Stimulated activated CD8-positive, alpha-beta memory T cell treated with anti-CD3 and anti-CD28 coated beads, Interleukin-12 subunit alpha, Interleukin-12 subunit beta, amount 100 ng/mL, for 24 hours (primary cell): ENCODE measurements at regions not wholly inside any gene's neighbourhood (a gene's known extent, or its start where the extent isn't known, plus 50 kb on each side); places are given as distances from the start of the nearest gene placed in this dataset.
"Not testable (repeated sequence)": the region's sequence is repeated elsewhere in the genome, so short reads cannot be mapped to it uniquely, and the experiment has no call there.

ENCODE experiments used
- DNase-seq: peaks from one replicate; pipeline ENCODE4 v3.0.0-alpha.2; 2020; ENCODE audit errors: extremely low read depth

- DNase-seq, result no peak
Observed at GRCh38 chr12:131568336-131568735, 142.6 kb upstream of the SFSWAP start.

- DNase-seq, result no peak
Observed at GRCh38 chr12:131570596-131570995, 140.3 kb upstream of the SFSWAP start.

DNA sequence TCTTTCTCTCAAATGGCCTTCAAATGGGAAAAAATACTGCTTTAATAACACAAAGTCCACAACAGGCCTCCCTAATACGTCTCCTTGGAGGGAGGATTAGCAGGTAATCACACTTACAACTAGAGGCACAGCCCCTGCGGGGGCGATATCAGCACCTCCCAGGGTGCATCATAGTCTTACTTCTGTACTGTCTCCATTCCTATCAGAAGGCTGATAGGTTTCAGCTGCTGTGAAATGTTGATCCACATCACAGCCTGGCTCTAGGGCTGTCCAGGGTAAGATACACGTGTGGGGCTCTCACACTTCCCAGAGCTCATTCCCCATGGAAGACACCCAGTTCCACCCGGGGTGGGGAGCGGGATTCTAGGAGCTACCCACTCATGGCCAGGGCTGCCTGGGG, 139.1 kb upstream of the SFSWAP start:
- no peak for DNase-seq

DNA sequence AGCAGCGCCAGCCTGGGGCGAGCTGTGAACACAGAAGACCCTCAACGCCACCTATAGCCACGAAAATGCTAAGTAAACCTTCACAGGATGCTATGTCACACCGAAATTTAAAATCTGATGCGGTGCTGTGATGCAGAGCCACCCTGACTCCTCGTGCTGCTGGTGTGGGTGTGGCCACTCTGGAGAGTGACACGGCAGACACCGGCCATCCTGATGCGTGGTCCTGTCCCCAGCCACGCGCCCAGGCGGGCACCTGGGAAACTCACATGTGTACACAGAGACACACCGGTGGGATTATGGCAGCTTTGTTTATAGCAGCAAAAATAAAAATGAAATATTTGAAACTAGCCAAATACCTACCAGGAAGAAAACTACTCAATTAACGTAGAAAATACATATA, 138.3 kb upstream of the SFSWAP start:
- no peak for DNase-seq

GRCh38 chr12:131573631-131574394, 137.1 kb upstream of the SFSWAP start:
- DNase-seq, result no peak

DNA sequence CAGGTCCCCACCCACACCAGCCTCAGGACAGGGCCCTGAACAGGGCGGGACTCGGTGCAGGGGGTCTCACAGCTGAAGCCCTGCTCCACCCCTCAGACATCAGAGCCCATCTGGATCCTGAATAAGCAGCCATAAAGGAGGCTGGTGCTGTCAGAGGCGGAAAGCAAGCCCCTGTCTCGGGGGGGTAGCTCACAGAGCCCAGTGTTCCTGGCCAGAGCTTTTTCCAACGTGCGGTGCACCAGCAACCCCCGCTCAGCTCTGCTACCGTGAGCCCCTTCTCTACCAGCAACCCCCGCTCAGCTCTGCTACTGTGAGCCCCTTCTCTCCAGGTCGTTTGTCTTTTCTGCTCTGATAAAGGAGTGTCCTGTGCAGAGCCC, 136.5 kb upstream of the SFSWAP start:
- DNase-seq, result no peak

DNA sequence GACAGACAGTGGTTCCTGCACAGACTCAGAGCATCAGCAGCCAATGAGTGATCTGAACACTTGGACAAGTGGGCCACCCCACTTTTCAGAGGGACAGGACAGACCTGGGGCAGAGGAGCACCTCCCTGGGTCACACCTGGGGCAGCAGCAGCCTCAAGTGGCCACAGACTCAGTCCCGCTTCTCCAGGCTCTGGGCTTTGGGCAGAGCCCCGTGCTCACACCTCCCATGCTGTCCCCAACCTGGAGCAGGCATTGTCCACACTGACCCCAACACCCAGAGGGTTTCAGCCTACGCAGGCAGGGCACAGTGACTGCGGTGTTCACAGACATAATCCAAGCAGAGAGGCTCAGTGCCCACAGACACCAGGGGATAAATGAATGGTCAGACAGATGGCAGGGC, 135.5 kb upstream of the SFSWAP start:
- DNase-seq, result no peak

GRCh38 chr12:131576734-131577133, 134.2 kb upstream of the SFSWAP start:
- DNase-seq, result not testable (repeated sequence)

DNA sequence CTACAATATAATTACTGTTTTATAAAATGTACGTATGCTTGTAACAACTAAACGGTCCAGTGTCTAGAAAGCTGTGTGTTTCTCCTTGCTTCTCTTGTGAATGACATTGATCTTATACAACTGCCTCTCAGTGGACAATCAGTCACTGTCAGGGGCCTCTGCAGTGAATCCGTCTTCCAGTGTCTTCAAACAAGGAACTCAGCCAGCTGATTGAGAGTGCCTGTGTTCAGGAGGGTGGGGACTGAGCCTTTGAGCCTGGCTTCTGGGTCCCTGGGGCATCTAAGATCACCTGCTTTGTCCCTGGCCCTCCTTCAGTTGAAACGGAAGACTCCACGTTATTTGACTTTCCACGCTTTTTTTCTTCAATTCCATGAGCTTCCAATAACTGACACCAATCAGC, 133.1 kb upstream of the SFSWAP start:
- DNase-seq, result no peak

GRCh38 chr12:131578828-131579470, 131.9 kb upstream of the SFSWAP start:
- DNase-seq, result no peak

GRCh38 chr12:131583090-131583712, 127.7 kb upstream of the SFSWAP start:
- DNase-seq, result no peak

- DNase-seq, result no peak
Observed at GRCh38 chr12:131586269-131586668, 124.6 kb upstream of the SFSWAP start.

GRCh38 chr12:131586761-131587160, 124.1 kb upstream of the SFSWAP start:
- DNase-seq, result no peak

- DNase-seq, result no peak
Observed at GRCh38 chr12:131587565-131587964, 123.3 kb upstream of the SFSWAP start.

GRCh38 chr12:131589221-131589897, 121.5 kb upstream of the SFSWAP start:
- DNase-seq, result no peak

- no peak for DNase-seq
Observed at GRCh38 chr12:131589966-131590365, 120.9 kb upstream of the SFSWAP start.

GRCh38 chr12:131591136-131591535, 119.8 kb upstream of the SFSWAP start:
- DNase-seq, result no peak

DNA sequence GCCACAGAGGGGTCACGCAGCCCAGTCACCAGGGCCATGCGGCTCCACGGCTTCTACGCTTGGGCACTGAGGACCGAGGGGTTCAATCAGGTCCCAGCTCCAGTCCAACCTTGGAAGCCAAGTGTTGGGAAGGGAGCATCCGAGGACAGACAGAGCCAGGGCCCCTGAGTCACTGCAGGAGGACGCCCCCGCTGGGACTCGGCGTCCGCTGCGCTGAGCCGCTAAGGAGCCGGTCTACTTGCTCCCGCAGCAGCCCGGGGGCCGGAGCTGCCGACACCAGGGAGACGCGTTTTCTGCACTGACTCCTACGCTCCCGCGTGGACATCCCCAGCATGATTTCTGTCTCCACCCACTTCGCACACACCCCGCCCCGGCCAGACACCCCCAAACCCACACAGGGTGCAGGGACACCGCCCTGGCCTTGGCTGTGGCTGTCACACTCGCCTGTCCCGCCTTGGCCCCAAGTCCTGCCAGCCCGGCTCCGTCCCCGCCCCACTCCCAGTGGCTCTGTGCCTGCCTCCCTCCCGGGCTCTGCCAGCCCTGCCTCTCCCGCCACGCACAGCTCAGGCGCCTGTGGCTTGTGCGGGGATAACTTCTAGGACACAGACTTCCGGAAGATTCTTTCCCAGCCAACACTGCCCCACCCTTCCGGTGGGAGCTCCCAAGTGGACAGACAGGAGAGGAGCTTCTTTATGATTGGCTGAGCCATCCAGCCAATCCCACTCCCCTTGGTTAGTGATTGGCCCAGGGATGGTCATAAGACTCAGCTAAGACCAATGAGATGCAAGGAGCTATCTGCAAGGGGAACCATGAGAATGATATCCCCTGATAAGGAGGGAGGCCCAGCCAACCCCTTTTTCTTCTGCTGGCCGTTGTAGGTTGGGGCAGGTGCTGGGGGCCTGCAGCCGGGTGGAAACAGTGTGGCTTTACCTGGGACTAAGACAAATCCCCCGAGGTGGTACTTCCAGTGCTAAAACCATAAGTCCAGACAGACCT, 118.9 kb upstream of the SFSWAP start:
- no peak for DNase-seq

DNA sequence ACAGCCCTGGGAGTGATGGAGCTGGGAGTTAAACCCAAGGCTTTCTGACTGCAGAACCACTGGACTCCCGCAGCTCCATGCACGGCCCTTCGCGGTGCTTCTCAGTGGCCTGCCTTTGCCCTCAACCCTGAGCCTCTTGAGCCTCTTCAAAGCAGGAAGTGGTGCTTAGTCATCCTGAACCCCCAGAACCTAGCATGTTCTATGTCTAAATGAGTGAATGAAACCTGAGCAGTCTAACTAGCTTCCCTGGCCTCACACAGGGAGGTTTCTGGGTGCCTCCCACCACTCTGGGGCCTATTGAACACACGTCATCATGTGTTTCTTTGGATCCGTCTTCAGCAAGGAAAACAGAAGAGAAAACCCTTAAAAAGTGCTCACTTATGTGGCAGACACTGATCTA, 117.9 kb upstream of the SFSWAP start:
- DNase-seq, result no peak

GRCh38 chr12:131593406-131593805, 117.5 kb upstream of the SFSWAP start:
- DNase-seq, result no peak

DNA sequence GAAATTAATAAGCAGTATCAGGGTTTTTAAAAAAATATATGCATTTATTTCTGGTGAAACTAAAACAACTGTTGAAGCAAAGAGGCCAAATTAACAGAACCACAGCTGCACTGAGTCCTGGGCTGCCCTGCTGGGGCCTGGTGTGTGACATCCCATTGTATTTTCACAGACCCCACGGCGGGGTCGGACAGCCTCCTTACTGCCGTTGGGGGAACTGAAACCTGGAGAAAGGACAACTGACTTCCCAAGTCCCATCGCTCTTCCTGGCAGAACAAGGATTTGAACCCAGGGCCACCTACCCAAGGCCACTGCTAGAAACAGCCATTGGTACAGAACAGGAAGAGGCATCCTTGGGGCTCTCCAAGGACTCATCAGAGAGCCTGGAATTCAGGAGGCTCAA, 114.8 kb upstream of the SFSWAP start:
- DNase-seq, result no peak
